Stimulated activated CD8-positive, alpha-beta memory T cell treated with anti-CD3 and anti-CD28 coated beads, Interleukin-4, amount 100 ng/mL, for 48 hours (primary cell): ENCODE measurements at regions not wholly inside any gene's neighbourhood (a gene's known extent, or its start where the extent isn't known, plus 50 kb on each side); places are given as distances from the start of the nearest gene placed in this dataset.
A peak's percentile ranks its signal among the peaks of the same experiment; 100 is the strongest.
"Not testable (repeated sequence)": the region's sequence is repeated elsewhere in the genome, so short reads cannot be mapped to it uniquely, and the experiment has no call there.

Source experiments
- DNase-seq: peaks from one replicate; pipeline ENCODE4 v3.0.0-alpha.2; 2020

DNA sequence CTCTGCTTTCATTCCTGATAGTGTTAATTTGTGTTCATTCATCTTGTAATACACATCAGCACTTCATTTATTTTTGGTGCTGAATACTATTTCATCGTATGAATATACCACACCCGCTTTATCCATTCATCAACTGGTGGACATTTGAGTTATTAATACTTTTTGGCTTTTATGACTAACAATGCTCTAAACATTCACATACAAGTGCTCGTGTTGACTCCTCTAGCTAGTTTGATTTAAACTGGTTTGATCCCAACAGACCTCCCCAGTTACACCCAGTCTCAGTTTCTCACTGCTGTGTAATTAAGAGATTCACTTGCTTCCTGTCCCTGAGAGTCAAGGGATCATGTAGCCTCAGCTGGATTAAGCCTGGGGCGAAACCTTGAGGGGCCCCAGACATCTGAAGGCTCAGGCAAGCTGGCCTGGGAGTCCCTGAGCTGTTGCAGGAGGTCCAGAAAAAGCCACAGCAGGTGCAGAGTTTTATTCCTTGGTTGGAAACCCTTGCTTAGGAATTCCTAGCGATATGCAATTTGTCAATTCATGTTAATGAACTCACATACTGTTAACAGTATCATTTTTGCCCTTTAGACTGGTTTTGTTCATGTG lies 52.8 kb upstream of the CLDN24 start:
- DNase-seq: no peak

DNA sequence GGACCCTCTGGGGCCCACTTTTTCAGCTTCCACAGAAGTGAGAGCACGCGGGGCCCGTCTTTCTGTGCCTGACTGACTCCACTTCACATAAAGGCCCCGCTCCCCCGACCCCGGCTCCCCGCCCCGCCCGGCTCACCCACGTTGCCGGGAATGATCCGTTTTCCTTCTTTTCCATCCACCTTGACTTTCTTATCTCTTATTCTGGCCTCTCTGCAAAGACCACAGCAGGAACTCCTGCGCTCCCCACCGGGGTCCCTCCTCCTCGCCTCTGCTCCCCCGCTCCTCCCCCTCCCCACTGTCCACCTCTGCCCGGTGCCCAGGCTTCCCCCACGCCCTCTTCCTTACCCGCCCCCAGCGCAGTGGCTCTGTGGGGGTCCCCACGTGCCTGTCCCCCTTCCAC lies 54.2 kb upstream of the CLDN24 start:
- no peak for DNase-seq

DNA sequence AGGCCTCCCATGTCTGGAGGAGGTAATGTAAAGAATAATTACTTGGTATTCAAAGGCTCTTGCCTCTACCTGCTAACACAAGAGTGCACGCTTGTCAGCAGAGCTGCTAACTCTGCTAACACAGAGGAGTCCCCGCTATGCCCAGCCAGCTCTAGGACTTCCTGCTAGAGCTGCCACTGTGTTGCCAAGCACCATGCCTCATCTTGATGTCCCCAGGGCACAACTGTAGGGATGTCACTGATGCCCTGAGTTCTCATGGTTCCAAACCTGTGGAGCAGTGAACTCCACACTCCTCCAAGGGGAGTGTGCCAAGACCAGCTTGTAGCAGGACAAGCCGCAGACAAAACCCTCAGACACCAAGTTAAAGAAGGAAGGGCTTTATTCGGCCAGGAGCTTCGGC lies 55.3 kb upstream of the CLDN24 start:
- DNase-seq: no peak

DNA sequence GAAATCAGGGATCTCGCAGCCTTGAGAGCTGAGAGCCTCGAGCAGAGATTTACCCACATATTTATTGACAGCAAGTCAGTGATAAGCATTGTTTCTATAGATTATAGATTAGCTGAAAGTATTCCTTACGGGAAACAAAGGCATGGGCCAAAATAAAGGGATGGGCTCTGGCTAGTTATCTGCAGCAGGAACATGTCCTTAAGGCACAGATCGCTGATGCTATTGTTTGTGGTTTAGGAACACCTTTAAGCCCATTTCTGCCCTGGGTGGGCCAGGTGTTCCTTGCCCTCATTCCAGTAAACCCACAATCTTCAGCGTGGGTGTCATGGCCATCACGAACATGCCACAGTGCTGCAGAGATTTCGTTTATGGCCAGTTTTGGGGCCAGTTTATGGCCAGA lies 56.1 kb upstream of the CLDN24 start:
- not testable (repeated sequence) for DNase-seq

DNA sequence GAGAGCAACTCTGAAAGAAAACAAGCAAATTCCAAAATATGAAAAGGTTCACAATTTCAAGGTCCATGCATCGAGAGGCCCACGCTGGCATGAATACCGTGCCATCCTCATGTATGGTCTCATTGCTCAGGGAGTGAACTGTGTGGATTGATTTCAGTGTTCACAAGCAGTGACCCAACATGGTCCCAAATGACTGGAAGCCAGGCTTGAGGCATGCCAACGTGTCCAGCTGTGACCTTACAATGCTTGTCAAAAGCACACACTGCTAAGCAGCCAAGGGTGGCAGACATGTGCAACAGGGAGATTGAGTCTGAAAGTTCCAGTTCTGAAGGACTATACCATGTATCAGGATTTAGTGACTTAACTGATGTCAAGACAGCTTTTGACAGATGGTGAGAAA lies 58.7 kb upstream of the CLDN24 start:
- DNase-seq: peak; percentile 12

DNA sequence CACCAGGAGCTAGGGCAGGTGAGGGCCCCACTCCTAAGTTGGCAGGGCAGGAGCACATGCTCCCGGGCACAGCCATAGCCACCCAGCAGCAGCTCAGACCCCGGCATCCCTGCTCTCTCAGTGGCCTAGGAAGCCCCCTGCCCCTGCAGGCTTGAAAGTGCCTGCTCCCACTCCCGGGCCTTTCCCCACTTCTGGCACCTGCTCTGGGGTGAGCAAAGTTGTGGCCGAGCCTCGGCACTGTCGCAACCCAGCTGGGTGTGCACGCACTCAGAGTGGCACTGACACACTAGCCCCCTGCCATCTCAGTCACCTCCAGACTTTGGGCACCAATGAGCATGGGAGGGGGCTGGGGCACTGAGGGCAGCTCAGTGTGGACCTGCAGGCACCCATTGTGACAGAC lies 60.8 kb upstream of the CDKN2AIP start:
- peak; percentile 2 for DNase-seq

DNA sequence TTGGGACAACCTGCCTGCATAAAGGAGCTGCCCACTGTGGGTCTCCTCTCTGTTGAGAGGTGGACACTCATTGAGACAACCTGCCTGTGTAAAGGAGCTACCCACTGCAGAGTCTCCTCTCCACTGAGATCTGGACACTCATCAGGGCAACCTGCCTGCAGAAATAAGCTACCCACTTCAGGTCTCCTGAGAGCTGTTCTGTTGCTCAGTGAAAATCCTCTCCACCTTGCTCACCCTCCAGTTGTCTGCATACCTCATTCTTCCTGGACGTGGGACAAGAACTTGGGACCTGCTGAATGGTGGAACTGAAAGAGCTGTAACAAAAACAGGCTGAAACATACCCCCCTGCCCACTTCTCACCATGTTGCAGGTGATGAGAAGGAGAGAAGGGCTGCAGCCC lies 59.9 kb upstream of the CDKN2AIP start:
- DNase-seq: peak; percentile 2

DNA sequence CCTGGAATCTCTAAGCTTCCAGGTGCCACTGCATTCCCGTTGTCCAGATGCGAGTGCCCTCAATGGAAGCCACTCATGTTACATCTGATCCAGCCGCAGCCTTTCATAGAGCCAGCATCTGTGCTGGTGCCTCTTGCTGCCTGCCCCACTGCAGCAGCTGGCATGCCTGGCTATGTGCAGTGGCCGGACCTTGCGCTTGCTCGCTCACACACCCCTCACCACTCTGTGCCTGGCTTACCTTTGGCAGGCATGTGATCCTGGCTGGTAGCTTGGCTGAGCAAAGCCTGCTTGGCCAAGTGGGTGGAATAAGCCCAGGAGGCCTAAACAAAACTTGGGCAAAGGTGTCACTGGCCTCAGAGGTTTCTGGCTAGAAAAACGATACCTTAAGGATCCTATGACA lies 59.5 kb upstream of the CDKN2AIP start:
- DNase-seq: peak; percentile 9

DNA sequence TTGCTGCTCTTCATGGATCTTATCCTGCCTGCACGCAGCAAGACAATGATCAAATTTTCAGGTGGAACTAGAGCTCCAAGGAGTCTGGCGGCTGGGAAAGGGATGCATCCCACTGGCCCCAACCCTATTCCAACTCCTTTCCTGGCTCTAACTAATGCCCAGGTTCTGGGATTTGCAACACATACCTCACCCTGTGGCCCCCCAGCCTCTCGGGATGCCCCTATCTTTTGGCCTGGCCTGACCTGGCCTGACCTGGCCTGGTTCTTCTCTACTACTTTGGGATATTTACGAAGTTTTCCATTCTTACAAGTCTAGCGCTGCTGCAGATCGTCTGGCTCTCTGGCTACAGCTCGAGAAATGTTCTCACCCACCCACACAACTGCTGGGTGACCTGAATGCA lies 56.4 kb upstream of the CDKN2AIP start:
- no peak for DNase-seq

DNA sequence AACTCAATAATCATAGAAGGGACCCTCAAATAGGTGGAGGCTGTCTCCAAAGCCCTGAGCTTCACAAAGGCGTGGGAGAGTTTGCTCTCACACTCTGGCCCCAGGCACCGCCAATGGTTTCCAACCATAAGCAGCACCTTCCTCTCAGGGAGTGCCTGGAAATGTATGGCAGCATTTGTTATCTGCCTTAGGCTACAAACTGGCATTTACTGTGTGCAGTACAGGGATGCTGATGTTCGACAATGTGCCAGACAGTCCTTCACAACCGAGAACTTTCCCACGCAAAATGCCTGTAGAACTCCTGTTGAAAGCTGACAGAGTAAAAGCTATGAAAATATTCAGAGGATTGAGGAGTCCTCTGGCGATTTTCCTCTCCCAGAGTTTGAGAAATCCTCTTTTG lies 55.7 kb upstream of the CDKN2AIP start:
- DNase-seq: no peak

DNA sequence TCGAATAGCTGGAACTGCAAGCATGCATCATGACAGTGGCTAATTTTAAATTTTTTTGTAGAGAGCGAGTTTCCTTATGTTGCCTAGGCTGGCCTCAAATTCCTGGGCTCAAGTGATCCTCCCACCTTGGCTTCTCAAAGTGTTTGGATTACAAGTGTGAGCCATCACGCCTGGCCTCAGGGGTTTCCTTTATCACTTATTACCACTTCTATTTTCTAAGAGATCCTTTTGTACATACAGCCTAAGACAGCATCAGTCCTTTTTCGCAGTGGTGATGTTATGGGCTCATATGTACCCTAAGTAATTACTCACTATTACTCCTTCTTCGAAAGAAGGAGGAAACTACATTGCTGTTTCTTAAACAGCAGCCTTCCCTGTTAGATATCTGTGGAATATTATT lies 54.1 kb upstream of the CDKN2AIP start:
- no peak for DNase-seq

DNA sequence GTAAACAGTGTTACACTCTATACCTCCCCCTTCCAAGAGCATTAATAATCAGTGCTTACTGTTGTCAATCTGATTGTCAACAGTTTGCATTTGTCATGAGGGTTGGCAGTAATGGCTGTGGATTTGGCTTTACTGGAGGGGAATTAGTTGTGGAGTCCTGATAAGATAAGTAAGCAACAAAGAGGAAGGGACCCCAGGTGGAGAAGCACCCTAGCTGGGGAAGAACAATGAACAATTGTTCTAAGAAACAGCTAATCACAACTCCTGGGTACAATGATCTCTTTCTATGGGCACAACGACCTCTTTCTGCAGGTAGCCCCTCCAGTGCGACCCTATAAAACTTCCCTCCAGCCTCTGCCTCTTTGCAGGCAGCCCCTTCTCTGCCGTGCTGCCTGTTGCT lies 53.2 kb upstream of the CDKN2AIP start:
- DNase-seq: no peak

DNA sequence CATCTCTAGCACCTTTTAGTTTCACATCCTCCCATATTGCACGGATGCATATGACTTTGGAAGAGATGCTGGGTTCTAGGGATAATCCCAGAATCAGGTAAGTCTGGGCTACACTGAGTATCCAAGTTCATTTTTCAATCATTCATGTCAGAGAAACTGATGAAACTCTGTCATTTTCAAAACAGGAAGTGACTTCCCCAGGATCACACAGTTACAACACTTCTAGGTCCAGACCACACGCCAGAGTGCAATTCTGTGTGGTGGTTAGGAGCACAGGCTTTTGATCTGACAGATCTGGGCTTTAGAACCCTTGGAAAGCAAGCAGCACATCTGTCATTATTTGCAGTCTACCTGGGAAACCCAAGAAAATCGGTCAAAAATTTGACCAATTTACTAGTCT lies 52.1 kb upstream of the CDKN2AIP start:
- DNase-seq: no peak

DNA sequence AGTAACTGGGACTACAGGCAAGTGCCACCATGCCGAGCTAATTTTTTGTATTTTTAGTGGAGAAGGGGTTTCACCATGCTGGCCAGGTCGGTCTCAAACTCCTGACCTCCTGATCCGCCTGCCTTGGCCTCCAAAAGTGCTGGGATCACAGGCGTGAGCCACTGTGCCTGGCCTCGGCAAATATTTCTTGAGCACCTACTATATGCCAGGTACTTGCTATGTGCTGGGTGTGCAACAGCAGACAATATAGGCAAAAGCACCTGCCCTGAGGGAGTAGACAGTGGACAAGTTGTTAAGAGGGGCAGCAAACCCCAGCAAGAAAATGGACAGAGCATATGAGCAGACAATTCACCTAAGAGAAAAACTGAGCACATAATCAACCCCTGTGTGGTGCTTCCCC lies 51.0 kb upstream of the CDKN2AIP start:
- DNase-seq: no peak

DNA sequence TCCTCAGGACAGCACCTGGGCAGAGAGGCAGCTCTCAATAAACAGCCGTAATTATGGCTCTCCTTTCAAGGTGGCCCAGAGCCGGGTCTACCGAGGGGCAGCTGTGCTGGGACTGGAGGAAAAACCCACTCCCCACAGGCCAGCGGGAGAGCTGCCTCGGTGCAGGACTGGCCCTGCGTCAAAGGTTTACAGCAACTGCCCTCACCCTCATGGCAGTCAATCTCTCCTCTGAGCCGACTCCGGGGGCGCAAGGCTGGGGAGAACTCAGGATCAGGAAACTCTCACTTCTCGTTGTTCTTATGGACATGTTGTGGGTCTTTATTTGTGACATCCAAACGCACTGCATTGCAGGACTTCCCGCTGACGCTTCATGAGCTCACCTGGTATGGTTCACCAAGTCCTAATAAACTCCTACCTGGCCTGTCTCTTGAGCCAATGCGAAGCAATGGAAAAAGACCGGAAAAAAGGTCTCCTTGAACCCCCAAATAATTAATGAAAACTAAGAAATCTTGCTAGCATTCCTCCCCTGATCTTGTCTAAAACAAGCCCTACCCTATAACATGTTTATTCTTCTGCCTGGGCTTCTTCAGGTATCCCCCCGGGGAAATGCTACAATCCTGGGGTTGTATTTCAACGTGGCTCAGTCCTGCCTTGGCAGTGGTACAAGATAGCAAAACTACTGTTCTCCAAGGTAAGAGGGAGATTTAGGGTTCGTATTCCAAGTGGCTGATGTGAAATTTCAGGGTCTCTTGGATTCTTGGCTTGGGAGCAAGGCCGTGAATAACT lies 50.1 kb upstream of the CDKN2AIP start:
- DNase-seq: no peak
